ENCODE measurements at regions not wholly inside any gene's neighbourhood (a gene's known extent, or its start where the extent isn't known, plus 50 kb on each side); places are given as distances from the start of the nearest gene placed in this dataset.

- TF ChIP-seq YY1 (IDR thresholded peaks at IDR 0.05; ENCODE audit: low read depth, low read length) = no peak
- TF ChIP-seq REST (IDR thresholded peaks at IDR 0.05; ENCODE audit: low read depth, low read length) = no peak
- no peak for TF ChIP-seq RAD21 (IDR thresholded peaks at IDR 0.05; ENCODE audit: insufficient read depth, low read depth, low read length)
- no peak for TF ChIP-seq PKNOX1 (IDR thresholded peaks at IDR 0.05)
- TF ChIP-seq NFIC (IDR thresholded peaks at IDR 0.05; ENCODE audit: low read depth, low read length) = no peak
- TF ChIP-seq EP300 (IDR thresholded peaks at IDR 0.05; ENCODE audit: borderline replicate concordance in 1 of 2, control insufficient read depth in 1 of 2, low read depth in 2 of 2, low read length in 2 of 2) = no peak
- no peak for TF ChIP-seq ZNF24 (IDR thresholded peaks at IDR 0.05)
- no peak for TF ChIP-seq CEBPB (IDR thresholded peaks at IDR 0.05; ENCODE audit: borderline replicate concordance in 1 of 2, low read depth in 2 of 2, low read length in 2 of 2)
- TF ChIP-seq CTCF (IDR thresholded peaks at IDR 0.05 in 2 of 3, conservative IDR thresholded peaks at IDR 0.05 in 1 of 3; ENCODE audit: control insufficient read depth in 2 of 3, extremely low read depth in 1 of 3, insufficient read depth in 1 of 3, low read depth in 3 of 3, low read length in 3 of 3) = no peak
- TF ChIP-seq ETV6 (conservative IDR thresholded peaks at IDR 0.05 in 1 of 2, IDR thresholded peaks at IDR 0.05 in 1 of 2; ENCODE audit: borderline replicate concordance in 1 of 2, low read depth in 1 of 2) = no peak
- no peak for TF ChIP-seq YBX1 (IDR thresholded peaks at IDR 0.05)
Observed at GRCh38 chr12:127143020-127143419, 1124.0 kb upstream of the TMEM132C start.
